Colonic mucosa (tissue), 4 donors: ENCODE measurements at regions not wholly inside any gene's neighbourhood (a gene's known extent, or its start where the extent isn't known, plus 50 kb on each side); places are given as distances from the start of the nearest gene placed in this dataset.

Experiments used
- DNase-seq: peaks from one replicate; pipeline ENCODE4 v3.0.0-alpha.2; 2020
- H3K27ac ChIP-seq: fragments of 200-600 bp; one replicate; pipeline ENCODE4 v1.8.0; 2021
- H3K27me3 ChIP-seq: fragments of 200-600 bp; one replicate; pipeline ENCODE4 v1.8.0; 2021
- H3K36me3 ChIP-seq: fragments of 200-600 bp; one replicate; pipeline ENCODE4 v1.8.0; 2021
- H3K4me1 ChIP-seq: fragments of 200-600 bp; one replicate; pipeline ENCODE4 v1.8.0; 2021; ENCODE audit warnings: mild to moderate bottlenecking
- H3K4me3 ChIP-seq: fragments of 200-600 bp; one replicate; pipeline ENCODE4 v1.8.0; 2021
- H3K9ac ChIP-seq, 2 donors: one replicate each; pipeline ENCODE4 v1.7.0; 2013; ENCODE audit warnings: control low read depth in 2 of 2, low read depth in 2 of 2, low read length in 2 of 2
- H3K9me3 ChIP-seq: fragments of 200-600 bp; one replicate; pipeline ENCODE4 v1.8.0; 2021
- intact Hi-C: fragments of 100-400 bp; cut with DNase I; formaldehyde crosslinking; loops from one replicate; pipeline ENCODE4 v1.14.1; 2022
- TF ChIP-seq, protein P1 (sequence below): fragments of 200-600 bp; IDR thresholded peaks from one replicate; pipeline ENCODE4 v1.8.0; 2022; ENCODE audit warnings: antibody characterized with exemption, mild to moderate bottlenecking
- donor health status: healthy.
- donor health status: DM: no; HTN: no; CAD: no.
- donor health status: DM: no; HTN: no; CAD: no.

DNA sequence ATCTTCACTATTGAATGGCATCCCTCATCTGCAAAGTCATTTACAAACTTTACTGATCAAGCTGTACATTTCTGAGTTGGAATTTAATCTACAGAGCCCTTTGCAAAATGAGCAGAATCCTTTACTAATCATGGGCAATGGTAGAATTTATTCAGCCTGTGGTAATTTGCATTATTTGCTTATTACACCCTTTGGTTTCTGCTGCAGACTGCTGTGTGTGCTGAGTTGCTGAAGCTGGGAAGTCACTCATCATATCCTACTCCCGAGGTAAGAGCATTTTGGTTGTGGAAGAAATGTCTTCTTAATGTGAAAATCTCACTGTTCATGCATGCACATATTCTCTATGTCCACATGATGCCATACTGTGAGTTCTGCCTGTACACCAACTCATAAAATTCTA, 357.4 kb upstream of the SLC39A10 start:
- TF ChIP-seq, protein P1, sequence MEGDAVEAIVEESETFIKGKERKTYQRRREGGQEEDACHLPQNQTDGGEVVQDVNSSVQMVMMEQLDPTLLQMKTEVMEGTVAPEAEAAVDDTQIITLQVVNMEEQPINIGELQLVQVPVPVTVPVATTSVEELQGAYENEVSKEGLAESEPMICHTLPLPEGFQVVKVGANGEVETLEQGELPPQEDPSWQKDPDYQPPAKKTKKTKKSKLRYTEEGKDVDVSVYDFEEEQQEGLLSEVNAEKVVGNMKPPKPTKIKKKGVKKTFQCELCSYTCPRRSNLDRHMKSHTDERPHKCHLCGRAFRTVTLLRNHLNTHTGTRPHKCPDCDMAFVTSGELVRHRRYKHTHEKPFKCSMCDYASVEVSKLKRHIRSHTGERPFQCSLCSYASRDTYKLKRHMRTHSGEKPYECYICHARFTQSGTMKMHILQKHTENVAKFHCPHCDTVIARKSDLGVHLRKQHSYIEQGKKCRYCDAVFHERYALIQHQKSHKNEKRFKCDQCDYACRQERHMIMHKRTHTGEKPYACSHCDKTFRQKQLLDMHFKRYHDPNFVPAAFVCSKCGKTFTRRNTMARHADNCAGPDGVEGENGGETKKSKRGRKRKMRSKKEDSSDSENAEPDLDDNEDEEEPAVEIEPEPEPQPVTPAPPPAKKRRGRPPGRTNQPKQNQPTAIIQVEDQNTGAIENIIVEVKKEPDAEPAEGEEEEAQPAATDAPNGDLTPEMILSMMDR, result no peak
- no peaks in the 10 kb centered on the region for H3K4me1 ChIP-seq
- no peak overlapping the region for H3K4me3 ChIP-seq
- no peaks in the 10 kb centered on the region for H3K9me3 ChIP-seq
- intact Hi-C loops, result no loop called here
- H3K36me3 ChIP-seq, result no peaks in the 10 kb centered on the region
- H3K27me3 ChIP-seq, result no peaks in the 10 kb centered on the region
- no peak overlapping the region for H3K9ac ChIP-seq
- DNase-seq, result no peak
- H3K27ac ChIP-seq, result no peak overlapping the region

DNA sequence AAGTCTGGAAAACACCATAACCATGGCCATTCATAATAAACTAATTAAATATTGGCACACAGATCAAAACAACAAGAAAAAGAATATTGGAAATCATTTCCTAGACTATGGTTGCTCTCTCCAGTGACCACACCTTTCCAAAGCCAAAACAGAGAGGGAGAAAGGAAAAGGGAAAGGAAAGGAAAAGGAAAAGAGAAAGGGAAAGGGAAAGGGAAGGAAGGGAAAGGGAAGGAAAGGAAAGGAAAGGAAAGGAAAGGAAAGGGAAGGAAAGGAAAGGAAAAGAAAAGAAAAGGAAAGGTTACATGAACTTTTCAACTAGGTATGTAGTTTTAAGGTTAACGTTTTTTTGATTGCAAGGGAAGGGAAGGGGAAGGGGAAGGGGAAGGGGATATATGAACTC, 360.5 kb upstream of the SLC39A10 start:
- intact Hi-C loops, result no loop called here
- no peaks in the 10 kb centered on the region for H3K9me3 ChIP-seq
- H3K27ac ChIP-seq, result no peak overlapping the region
- TF ChIP-seq, protein P1, result no peak
- no peaks in the 10 kb centered on the region for H3K27me3 ChIP-seq
- no peak overlapping the region for H3K4me3 ChIP-seq
- H3K9ac ChIP-seq, result no peak overlapping the region
- no peak for DNase-seq
- H3K36me3 ChIP-seq, result no peaks in the 10 kb centered on the region
- H3K4me1 ChIP-seq, result no peaks in the 10 kb centered on the region

DNA sequence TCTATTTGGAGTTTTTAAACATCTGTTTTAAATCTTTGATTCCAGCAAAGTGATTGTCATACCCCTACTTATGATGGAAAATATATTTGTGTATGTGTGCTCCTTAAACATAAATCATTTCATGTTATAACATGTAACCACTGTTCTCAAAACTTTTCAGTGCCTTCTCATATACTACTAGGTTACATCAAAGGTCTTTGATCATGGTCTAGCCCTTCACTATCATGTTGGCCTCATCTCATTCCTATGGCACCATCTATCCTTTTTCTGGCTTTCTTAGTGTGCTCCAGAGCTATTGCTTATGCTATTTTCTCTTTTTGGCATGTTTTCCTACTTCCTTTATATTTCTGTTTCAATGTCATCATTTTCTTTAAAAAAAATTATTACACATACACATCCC, 367.9 kb upstream of the SLC39A10 start:
- TF ChIP-seq, protein P1, result no peak
- intact Hi-C loops, result no loop called here

DNA sequence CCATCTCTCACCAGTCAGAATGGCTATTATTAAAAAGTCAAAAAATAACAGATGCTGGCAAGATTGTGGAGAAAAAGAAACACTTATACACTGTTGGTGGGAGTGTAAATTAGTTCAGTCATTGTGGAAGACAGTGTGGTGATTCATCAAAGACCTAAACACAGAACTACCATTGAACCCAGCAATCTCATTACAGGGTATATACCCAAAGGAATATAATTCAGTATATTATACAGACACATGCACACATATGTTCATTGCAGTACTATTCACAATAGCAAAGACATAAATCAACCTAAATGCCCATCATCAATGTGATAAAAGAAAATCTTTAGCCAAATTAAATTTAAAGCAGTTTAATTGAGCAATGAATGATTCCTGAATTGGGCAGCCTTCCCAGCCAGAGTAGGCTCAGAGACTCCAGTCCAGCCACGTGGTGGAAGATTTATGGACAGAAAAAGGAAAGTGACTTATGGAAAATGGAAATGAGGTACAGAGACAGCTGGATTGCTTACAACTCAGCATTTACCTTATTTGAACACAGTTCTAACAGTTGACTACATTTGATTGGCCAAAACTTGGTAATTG, 377.1 kb upstream of the SLC39A10 start:
- H3K27ac ChIP-seq, result no peak overlapping the region

More for the DNA sequence above, 367.9 kb upstream of the SLC39A10 start:
- Histone ChIP-seq H3K9ac (no peak overlapping the region), H3K27ac (no peak overlapping the region), H3K4me3 (no peak overlapping the region), H3K27me3 (no peaks in the 10 kb centered on the region), H3K4me1 (no peaks in the 10 kb centered on the region), H3K9me3 (no peaks in the 10 kb centered on the region), H3K36me3 (no peaks in the 10 kb centered on the region)
- no peak for DNase-seq

DNA sequence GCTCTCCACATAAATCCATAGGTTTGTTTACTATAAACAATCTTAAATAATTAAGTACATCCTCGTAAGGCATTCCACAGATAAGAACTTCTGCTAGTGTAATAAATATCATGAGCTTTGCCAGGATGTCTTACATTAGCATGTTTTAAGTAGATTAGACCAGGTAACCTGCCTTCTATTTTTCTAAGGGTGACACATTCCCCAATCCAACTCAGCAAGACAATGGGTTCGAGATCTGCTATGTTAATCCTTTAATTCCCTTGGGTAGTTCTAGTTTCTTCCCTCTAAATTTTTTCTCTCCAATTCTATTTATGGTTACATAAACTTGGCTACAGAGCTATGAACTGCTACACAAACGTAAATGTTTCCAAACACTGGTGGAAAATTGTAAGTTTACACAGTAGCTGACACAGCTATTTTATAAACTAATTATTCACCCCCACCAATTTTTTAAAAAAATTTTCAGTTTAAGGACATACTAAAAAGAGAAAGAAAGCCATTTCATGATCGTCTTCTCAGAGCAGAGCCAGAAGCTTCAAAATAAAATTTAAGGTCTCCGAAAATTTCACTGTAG, 386.5 kb upstream of the SLC39A10 start:
- no peaks in the 10 kb centered on the region for H3K9me3 ChIP-seq
- intact Hi-C loops, result no loop called here

More for the DNA sequence above, 377.1 kb upstream of the SLC39A10 start:
- Histone ChIP-seq H3K4me1 (no peaks in the 10 kb centered on the region), H3K9ac (no peak overlapping the region), H3K27me3 (no peaks in the 10 kb centered on the region), H3K4me3 (no peak overlapping the region), H3K9me3 (no peaks in the 10 kb centered on the region), H3K36me3 (no peaks in the 10 kb centered on the region)
- intact Hi-C loops, result no loop called here
- TF ChIP-seq, protein P1, result no peak
- DNase-seq, result no peak

More for the DNA sequence above, 386.5 kb upstream of the SLC39A10 start:
- TF ChIP-seq, protein P1, result no peak
- no peak overlapping the region for H3K4me3 ChIP-seq
- H3K4me1 ChIP-seq, result no peaks in the 10 kb centered on the region
- no peaks in the 10 kb centered on the region for H3K36me3 ChIP-seq
- H3K27me3 ChIP-seq, result no peaks in the 10 kb centered on the region
- H3K9ac ChIP-seq, result no peak overlapping the region
- DNase-seq, result no peak
- no peak overlapping the region for H3K27ac ChIP-seq
